Chondrocyte (in vitro differentiated cells): ENCODE measurements at regions not wholly inside any gene's neighbourhood (a gene's known extent, or its start where the extent isn't known, plus 50 kb on each side); places are given as distances from the start of the nearest gene placed in this dataset.

ENCODE experiments used
- DNase-seq: peaks from one replicate; pipeline ENCODE4 v3.0.0; 2021; ENCODE audit warnings: mixed read lengths, low spot score
- H3K27ac Mint-ChIP-seq: one replicate; pipeline ENCODE4 v1.8.0; 2021; ENCODE audit warnings: mild to moderate bottlenecking, moderate library complexity, mixed read lengths; ENCODE audit not compliant: unreplicated experiment
- H3K27me3 Mint-ChIP-seq: 2 replicates; pipeline ENCODE4 v1.8.0; 2021; ENCODE audit warnings: low read depth, mixed read lengths
- H3K36me3 Mint-ChIP-seq: 2 replicates; pipeline ENCODE4 v1.8.0; 2021; ENCODE audit warnings: low read depth, mixed read lengths
- H3K4me1 Mint-ChIP-seq: 2 replicates; pipeline ENCODE4 v1.8.0; 2021; ENCODE audit warnings: low read depth, mild to moderate bottlenecking, mixed read lengths
- H3K4me3 Mint-ChIP-seq: one replicate; pipeline ENCODE4 v1.8.0; 2021; ENCODE audit warnings: mild to moderate bottlenecking, moderate library complexity, mixed read lengths; ENCODE audit not compliant: unreplicated experiment
- H3K9me3 Mint-ChIP-seq: 2 replicates; pipeline ENCODE4 v1.8.0; 2021; ENCODE audit warnings: low read depth, mixed read lengths
- CTCF ChIP-seq: fragments of 200-600 bp; sonication (generic); IDR thresholded peaks from 2 replicates; pipeline ENCODE4 v1.5.0; 2021; ENCODE audit warnings: antibody characterized with exemption, mild to moderate bottlenecking, moderate library complexity

- no peak for DNase-seq
- H3K9me3 Mint-ChIP-seq: peaks cover 15% of the 10 kb centered on the region
- no peaks in the 10 kb centered on the region for H3K4me1 Mint-ChIP-seq
- H3K4me3 Mint-ChIP-seq: no peak overlapping the region
- no peaks in the 10 kb centered on the region for H3K36me3 Mint-ChIP-seq
- peaks cover 3% of the 10 kb centered on the region for H3K27me3 Mint-ChIP-seq
- no peak for TF ChIP-seq CTCF
- H3K27ac Mint-ChIP-seq: no peak overlapping the region
Measured at GRCh38 chr10:43955002-43955596, 306.4 kb upstream of the ZNF32 start.

- no peak for DNase-seq
- Mint-ChIP-seq H3K27ac (no peak overlapping the region), H3K4me3 (no peak overlapping the region), H3K36me3 (no peaks in the 10 kb centered on the region), H3K4me1 (no peaks in the 10 kb centered on the region), H3K9me3 (peaks cover 15% of the 10 kb centered on the region), H3K27me3 (peaks cover 3% of the 10 kb centered on the region)
- no peak for TF ChIP-seq CTCF
Measured at GRCh38 chr10:43953672-43954071, 305.0 kb upstream of the ZNF32 start.

- H3K9me3 Mint-ChIP-seq: peaks cover 17% of the 10 kb centered on the region
- H3K4me3 Mint-ChIP-seq: no peak overlapping the region
- no peaks in the 10 kb centered on the region for H3K36me3 Mint-ChIP-seq
- no peak for TF ChIP-seq CTCF
- peaks cover 3% of the 10 kb centered on the region for H3K27me3 Mint-ChIP-seq
- no peaks in the 10 kb centered on the region for H3K4me1 Mint-ChIP-seq
- DNase-seq: no peak
- no peak overlapping the region for H3K27ac Mint-ChIP-seq
Measured at GRCh38 chr10:43952760-43953159, 304.1 kb upstream of the ZNF32 start.

- no peaks in the 10 kb centered on the region for H3K36me3 Mint-ChIP-seq
Measured at GRCh38 chr10:43949351-43949750, 300.7 kb upstream of the ZNF32 start.

GRCh38 chr10:43946445-43946844 is 297.8 kb upstream of the ZNF32 start:
- H3K27ac Mint-ChIP-seq: no peak overlapping the region
- no peak overlapping the region for H3K4me3 Mint-ChIP-seq
- no peaks in the 10 kb centered on the region for H3K27me3 Mint-ChIP-seq
- H3K9me3 Mint-ChIP-seq: peaks cover 11% of the 10 kb centered on the region
- TF ChIP-seq CTCF: no peak
- H3K4me1 Mint-ChIP-seq: peaks cover 3% of the 10 kb centered on the region
- H3K36me3 Mint-ChIP-seq: no peaks in the 10 kb centered on the region
- no peak for DNase-seq

More at GRCh38 chr10:43949351-43949750, 300.7 kb upstream of the ZNF32 start:
- H3K27ac Mint-ChIP-seq: no peak overlapping the region
- H3K4me1 Mint-ChIP-seq: no peaks in the 10 kb centered on the region
- no peak for DNase-seq
- peaks cover 17% of the 10 kb centered on the region for H3K9me3 Mint-ChIP-seq
- no peak for TF ChIP-seq CTCF
- no peak overlapping the region for H3K4me3 Mint-ChIP-seq
- no peaks in the 10 kb centered on the region for H3K27me3 Mint-ChIP-seq
